Kidney tubule cell (primary cell): ENCODE measurements at regions not wholly inside any gene's neighbourhood (a gene's known extent, or its start where the extent isn't known, plus 50 kb on each side); places are given as distances from the start of the nearest gene placed in this dataset.
"Not testable (repeated sequence)": the region's sequence is repeated elsewhere in the genome, so short reads cannot be mapped to it uniquely, and the experiment has no call there.

Source experiments
- DNase-seq: peaks from one replicate; pipeline ENCODE4 v3.0.0-alpha.2; 2018; ENCODE audit warnings: low spot score

DNA sequence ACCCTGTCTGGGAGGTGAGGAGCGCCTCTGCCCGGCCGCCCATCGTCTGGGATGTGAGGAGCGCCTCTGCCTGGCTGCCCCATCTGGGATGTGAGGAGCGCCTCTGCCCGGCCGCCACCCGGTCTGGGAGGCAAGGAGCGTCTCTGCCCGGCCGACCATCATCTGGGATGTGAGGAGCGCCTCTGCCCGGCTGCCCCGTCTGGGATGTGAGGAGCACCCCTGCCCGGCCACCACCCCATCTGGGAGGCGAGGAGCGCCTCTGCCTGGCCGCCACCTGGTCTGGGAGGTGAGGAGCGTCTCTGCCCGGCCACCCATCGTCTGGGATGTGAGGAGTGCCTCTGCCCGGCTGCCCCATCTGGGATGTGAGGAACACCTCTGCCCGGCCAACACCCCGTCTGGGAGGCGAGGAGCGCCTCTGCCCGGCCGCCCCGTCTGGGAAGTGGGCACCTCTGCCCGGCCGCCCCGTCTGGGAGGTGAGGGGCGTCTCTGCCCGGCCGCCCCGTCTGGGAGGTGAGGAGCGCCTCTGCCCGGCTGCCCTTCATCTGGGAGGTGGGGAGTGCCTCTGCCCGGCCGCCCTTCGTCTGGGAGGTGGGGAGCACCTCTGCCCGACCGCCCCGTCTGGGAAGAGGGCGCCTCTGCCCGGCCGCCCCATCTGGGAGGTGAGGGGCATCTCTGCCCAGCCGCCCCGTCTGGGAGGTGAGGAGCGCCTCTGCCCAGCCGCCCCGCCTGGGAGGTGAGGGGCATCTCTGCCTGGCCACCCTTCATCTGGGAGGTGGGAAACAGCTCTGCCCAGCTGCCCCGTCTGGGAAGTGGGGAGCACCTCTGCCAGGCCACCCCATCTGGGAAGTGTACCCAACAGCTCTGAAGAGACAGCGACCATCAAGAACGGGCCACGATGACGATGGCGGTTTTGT is 399.7 kb downstream of the CAAP1 start:
- DNase-seq = not testable (repeated sequence)

DNA sequence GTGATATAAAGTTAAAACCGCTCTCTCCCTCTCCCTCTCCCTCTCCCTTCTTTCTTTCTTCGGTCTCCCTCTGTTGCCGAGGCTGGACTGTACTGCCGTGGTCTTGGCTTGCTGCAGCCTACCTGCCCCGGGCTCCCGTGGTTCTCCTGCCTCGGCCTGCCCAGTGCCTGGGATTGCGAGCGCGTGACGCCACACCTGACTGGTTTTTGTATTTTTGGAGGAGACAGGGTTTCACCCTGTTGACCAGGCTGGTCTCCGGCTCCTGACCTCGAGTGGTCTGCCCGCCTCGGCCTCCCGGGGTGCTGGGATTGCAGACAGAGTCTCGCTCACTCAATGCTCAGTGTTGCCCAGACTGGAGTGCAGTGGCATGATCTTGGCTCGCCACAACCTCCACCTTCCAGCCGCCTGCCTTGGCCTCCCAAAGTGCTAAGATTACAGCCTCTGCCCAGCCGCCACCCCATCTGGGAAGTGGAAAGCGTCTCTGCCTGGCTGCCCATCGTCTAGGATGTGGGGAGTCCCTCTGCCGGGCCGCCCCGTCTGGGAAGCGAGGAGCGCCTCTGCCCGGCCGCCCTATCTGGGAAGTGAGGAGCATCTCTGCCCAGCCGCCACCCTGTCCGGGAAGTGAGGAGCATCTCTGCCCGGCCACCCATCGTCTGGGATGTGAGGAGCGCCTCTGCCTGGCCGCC is 400.5 kb downstream of the CAAP1 start:
- DNase-seq = not testable (repeated sequence)

DNA sequence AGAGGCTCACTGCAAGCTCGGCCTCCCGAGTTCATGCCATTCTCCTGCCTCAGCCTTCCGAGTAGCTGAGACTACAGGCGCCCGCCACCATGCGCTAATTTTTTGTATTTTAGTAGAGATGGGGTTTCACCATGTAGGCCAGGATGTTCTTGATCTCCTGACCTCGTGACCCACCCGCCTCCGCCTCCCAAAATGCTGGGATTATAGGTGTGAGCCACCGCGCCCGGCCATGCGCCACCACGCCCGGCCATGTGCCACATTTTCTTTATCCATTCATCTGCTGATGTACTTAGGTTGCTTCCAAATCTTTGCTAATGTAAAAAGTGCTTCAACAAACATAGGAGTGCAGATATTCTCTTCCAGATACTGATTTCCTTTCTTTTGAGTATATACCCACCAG is 408.6 kb downstream of the CAAP1 start:
- no peak for DNase-seq

DNA sequence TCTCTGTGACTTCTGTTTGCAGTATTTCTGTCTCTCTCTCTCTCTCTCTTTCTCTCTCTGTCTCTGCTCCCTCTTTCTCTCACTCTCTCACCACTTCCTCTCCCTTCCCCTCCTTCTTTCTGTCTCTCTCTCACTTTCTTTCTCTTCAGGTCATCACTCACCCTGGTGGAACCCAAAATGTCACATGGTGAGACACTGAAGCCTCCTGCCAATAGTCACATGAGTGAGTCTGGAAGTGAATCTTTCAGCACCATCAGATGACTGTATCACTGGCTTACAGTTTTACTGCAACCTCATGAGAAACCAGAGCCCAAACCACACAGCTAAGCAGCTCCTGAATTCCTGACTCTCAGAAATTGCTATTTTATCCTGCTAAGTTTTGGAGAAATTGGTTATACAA is 414.6 kb downstream of the CAAP1 start:
- no peak for DNase-seq

DNA sequence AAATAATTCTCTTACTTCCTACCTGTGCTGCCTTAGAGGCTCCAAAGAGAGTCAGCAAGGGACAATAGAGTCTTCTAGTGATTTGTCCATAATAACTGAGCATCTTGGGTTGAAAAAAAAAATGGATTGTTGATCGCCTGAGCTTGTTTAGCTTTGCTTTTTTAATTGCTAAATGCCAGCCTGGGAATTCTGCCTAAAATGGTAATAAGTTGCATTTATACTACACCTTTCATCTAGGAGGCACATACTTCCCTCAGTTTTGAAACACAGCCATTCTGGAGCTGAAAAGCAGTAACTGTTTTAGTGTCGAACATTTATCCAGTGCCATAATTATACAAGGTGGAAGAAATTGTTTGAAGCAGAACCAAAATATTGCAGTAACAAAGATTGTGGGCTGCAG is 421.3 kb downstream of the CAAP1 start:
- DNase-seq = no peak

DNA sequence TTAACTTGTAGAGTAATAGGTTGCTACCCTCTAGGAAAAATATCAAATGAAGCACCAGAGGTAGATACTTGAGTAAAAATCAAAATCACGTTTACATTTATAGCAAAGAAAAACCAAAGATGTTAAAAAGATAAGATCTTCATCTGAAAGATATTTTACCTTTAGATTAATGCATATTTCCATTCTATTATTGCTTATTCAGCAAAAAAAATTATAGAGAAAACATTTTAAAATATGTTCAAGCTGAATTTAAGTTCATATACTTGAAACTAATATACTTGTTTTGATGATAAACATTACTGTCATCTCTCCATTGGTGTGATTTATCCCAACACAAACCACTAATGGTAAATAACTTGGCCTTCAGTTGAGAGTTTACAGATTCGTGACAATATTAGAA is 422.3 kb downstream of the CAAP1 start:
- no peak for DNase-seq

DNA sequence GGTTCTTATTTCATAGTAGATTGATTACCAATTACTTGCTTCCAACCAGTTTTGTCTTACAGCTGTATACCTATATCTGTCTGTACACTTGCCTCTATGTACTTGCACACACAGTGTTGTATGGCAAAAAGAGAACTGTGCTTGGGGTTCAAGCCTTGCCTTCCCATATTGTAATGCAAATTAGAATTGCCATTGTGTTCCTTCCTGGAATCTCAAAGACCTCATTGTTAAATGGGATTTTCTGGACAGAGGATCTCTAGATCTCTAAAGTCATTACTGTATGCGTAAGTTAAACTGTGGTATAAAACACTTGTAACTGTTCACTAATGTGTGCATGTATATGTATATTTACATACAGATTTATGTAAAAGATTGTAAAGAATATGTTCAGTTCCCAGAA is 428.8 kb downstream of the CAAP1 start:
- no peak for DNase-seq

DNA sequence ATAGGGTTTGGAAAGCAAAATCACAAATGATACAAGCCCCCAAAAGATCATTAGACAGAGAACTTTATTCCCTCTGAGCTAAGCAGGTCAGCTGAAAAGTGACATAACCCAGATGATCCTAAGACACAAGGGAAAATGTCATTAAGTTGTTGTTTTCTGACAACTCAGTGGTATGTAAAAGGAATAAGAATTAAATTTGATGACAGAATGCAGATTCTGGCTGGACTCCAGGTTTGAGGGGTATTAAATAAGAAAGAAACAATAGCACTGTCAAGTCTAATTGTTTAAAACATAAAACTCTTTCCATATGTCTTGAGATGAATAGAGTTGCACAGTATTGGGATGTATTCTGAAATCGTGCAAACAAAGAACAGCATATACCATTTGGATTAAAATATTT is 429.9 kb downstream of the CAAP1 start:
- no peak for DNase-seq

DNA sequence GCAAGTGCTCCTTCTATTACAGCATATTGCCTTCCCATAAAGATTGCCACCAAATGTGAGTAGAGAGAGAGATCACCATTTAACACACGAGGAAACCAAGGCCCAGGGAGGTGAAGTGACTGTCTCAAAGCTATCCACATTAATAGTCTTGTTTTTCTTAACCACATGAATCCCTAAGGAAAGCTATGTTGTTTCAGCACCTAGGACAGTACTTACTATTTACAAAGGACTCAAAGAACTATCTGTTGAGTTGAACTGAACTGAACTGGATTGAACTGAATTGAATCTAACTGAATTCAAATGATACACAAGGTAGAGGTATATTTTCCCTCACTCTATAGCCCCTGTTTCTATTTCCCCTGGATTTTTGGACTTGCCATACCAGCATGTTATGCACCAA is 430.4 kb downstream of the CAAP1 start:
- DNase-seq = no peak

DNA sequence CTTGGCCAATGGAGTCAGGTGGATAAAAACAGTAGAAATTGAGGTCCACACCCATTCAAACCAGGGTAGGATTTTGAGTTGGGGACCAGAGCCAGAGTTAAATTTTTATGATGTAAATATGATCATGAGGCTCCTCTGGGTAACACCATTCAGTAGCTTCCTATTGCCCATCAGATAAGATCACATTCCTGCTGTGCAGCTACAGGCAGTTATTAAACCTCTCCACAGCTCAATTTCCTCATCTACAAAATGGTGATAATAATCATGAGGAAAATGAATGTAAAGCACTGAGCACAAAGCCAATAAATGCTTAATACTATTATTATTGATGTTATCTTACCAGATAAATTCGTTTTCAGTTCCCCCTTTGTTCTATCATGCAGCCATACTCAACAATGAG is 432.0 kb downstream of the CAAP1 start:
- no peak for DNase-seq

DNA sequence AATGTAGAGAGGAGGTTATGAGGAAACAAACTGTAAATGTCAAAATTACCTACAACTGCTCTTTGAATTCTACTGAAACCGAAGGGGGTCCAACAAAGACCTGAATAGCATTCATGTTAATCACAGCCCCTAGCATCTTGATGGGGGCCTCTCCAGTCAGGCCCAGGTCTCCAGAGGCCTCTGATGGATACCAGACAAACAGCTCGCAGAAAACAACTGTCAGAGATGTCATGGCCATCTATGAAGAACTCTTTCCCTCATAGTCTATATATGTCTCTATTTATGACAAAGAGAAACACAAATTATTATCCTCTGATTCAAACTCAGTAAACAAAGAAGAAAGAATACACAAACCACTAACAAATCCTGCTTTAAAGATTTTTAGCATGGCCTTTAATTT is 432.6 kb downstream of the CAAP1 start:
- no peak for DNase-seq

DNA sequence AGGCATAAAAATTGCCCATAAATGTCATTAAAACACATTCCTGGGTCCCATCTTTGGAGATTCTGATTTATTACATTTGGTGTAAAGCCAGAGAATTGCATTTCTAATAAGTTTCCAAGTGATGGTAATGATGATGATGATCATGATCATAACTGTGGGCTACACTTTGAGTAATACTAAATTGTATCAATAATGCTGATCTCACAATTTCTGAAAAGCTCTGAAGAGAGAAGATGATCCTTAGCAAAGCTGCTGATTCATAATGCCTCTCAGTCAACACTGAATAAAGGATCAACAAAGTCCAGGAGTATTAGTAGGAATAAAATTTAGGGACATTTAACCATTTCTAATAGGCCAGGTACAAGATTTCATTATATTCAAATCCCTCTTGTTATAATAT is 434.5 kb downstream of the CAAP1 start:
- no peak for DNase-seq

DNA sequence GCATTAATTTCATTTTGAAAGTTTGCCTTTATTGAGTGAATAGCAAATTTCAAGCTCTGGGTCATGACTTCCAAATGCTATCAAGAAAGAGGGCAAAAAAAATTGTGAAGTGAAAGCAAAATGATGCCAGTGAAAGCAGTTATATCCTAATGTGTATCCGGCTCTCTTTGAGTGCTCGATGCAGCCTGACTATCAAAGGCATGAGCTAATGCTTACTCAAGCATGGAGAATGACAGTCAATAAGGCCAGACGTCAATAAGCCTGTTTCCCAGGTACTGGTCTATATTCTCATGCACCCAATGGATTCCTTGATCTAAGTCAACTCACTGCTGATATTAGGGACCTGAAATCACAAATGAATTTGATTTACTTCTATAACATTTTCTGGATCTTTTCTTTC is 435.5 kb downstream of the CAAP1 start:
- no peak for DNase-seq

DNA sequence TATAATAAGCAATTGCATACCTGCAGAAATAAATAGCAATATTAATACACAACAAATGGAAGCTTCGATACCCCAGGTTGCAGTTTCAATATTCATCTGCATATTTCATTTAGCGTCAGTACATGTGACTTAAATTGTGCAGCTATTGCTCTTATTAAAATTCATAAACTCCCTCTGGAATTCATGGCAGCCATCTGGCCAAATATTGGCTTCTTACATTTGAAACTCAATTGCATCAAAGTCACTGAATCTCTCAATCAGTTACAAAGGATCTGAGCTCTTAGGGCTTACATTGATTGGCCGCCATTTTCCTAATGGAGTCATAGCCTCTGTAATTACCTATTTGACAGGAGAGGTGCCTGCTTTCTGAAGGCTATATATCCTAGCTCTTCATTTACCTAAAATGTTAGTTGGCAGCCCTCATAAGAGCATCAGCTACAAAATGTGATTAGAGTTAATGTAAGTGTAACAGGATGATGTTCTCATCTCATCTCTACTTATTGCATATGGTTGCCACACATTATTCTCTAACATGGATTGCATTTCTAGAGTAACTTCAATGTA is 453.5 kb downstream of the CAAP1 start:
- DNase-seq = no peak

DNA sequence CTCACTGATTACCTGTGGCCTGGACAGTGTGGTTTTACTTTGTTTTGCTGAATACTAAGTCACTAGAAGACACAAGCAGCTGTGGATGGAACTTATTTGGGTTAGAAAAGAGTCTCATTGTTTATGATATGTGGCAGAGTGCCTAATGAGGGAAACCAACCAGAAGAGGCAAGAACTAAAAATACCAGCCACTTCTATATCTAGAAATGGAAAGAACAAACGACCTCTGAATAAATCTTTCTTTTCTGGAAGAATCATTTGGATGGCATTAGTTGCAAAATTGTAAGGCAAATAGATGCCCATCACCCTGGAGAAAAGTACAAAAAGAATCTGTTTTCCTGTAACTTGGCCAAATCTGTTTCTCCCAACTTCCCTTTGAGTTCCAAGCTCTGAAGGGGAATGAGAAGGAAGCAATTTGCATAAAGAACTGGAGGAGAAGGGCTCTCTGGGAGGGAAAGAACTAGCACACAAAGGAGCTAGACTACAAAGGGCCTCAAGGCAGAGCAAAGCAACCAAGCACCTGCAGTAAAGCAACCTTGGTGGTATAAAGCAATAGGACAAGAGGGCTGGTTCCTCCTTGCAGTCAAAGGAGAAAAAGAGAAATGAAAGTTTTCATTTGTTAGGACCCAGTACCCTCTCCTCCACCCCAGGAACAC is 455.4 kb downstream of the CAAP1 start:
- DNase-seq = no peak

DNA sequence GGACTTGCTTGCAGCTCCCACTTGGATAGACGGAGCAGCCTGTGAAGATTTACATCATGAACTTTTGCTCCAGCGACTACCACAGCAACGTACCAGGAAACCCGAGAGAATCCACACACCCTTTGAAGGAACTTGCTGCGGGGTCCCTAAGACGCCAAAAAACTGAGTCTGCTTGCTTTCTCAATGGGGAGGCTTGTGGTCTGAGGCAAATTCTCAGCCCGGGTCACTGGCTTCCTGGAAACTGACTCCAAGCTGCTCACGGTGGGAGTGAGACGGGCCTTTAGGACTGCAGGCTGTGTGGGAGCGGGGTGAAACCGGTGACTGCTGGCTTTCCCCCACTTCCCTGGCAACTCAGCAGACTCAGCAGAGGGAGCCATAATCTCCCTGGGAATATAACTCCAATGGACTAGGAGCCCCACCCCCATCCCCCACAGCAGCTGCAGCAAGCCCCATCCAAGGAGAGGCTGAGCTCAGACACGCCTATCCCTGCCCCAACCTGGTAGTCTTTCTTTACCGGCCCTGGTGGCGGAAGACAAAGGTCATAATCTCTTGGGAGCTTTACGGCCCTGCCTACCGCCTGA is 466.0 kb downstream of the CAAP1 start:
- DNase-seq = no peak

DNA sequence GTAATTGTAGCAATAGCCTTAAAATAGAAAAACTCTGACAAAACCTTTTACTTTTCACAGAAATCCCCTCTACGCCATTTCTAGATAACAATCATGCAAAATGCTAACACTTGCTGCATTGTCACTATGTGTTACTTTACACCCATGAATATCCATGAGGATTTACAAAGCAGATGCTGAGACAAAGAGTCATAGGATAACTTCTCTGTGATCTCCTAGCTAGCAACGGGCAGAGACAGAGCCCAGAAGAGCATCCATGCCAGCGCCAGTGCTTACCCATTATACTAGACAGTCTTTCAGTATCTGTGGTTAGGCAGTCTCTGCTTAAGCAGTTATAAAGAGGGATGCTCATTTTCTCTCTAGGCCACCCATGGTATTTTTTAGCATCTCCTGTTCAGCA is 474.1 kb downstream of the CAAP1 start:
- DNase-seq = no peak

DNA sequence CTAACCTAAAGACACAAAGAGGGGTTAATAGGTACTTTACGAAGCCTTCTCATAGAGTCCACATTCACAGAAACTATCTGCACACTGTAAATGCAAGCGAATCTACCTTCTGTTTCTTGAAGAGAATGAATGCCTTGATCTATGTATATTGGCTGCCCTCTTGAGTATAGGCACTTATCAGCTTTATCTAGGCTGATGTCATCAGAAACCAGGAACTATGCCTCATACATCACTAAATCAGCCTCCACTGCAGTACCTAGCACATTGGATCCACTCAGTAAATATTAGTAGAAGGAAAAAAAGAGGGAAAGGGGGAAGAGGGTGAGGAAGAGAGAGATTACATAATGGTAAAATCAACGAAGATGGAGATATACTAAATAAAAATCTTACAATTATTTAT is 477.1 kb downstream of the CAAP1 start:
- no peak for DNase-seq

DNA sequence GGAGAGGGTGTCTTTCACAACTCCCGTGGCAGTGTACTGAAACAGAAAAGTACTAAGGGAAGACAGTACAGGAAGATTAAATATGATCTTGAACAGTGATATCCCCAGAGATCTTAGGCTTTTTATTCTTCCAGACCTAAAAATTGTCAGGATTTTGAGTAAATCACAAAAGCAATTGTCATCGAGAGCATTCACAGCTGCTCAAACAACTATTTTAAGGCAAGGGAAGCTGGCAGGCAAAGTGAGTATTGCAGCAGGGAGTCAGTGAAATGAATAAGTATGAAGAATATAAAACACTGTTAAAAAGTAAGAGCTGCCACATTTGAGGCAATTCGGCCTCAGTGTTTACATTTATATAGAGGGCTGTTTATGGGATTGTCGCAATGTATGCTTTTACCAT is 479.0 kb downstream of the CAAP1 start:
- no peak for DNase-seq

DNA sequence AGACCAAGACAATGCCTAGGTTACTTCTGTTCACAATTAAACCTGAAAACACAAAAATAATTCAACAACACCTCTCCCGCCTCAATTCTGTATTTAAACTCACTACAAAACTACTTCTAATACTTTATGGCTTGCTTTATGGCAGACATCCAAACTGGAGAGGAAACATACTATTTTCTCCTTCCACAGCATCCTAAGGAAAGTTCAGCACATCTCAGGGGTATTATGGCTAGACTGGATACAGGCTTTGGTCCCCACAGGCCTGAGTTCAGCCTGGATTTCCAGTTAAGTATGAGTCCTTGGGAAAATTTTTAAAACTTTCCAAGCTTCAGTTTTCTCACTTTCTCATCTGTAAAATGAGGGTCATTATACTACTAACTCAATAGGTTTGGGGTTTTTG is 480.2 kb downstream of the CAAP1 start:
- no peak for DNase-seq

DNA sequence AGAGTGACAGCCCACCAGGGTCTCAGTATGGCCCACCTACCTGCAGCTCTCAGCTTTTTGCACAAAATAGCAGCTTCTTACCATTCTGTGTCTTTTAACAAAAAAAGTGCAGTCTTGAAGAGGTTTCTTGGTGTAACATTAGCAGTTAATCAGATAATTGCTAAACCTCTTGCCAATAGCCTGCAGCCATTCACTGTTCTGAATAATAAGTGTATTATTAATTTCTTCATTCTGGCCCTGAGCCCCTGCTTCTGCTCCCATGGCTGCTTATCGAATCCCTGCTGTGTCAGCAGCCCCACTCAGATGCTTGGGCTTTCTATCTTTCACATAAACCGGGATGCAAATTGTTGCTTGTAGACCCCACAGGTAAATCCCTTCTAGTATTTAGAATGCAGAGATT is 485.9 kb downstream of the CAAP1 start:
- DNase-seq = no peak

DNA sequence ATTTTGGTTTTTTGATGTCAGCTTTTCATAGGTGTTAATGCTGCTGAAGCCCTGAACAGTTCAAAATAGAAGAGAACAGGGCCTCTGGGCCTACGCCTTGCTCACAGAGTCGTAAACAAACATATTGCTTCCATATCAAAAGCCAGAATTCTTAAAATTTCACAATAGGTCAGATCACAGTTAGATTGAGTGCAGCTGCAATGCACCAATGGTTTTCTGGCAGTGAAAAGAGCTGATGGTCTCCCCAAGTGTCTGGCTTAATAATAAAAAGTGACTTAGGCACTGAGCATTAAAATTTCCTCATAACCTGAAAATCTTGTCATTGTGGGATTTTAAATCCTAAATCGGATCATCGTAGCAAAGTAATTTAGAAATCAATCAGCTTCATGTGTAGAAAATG is 493.0 kb downstream of the CAAP1 start:
- no peak for DNase-seq
